GM12874 (cell line): ENCODE measurements at regions not wholly inside any gene's neighbourhood (a gene's known extent, or its start where the extent isn't known, plus 50 kb on each side); places are given as distances from the start of the nearest gene placed in this dataset.

ENCODE experiments used
- CTCF ChIP-seq: IDR thresholded peaks from 2 replicates; pipeline ENCODE4 v1.5.1; 2011; ENCODE audit warnings: low read depth, mild to moderate bottlenecking, control low read depth, low read length, moderate library complexity; ENCODE audit not compliant: insufficient read depth

DNA sequence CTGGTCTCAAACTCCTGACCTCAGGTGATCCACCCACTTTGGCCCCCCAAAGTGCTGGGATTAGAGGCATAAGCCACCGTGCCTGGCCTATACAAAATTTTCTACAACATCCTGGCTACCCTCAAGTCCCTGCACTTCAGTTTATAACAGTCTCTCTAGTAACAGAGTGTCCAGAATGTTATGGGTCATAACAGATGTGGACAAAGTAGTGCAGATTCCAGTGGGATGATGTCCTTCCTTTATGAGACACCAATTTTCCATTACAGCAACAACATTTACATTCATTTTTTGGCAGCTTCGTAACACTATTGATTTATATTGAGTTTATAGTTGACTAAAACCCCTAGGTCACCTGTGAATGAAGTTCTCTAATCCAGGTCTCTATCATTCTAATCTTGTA, 429.4 kb upstream of the PTBP2 start:
- TF ChIP-seq CTCF, result no peak

GRCh38 chr1:96296991-96297390, 424.6 kb upstream of the PTBP2 start:
- no peak for TF ChIP-seq CTCF

- TF ChIP-seq CTCF, result no peak
Measured at GRCh38 chr1:96306809-96307560, 414.6 kb upstream of the PTBP2 start.

DNA sequence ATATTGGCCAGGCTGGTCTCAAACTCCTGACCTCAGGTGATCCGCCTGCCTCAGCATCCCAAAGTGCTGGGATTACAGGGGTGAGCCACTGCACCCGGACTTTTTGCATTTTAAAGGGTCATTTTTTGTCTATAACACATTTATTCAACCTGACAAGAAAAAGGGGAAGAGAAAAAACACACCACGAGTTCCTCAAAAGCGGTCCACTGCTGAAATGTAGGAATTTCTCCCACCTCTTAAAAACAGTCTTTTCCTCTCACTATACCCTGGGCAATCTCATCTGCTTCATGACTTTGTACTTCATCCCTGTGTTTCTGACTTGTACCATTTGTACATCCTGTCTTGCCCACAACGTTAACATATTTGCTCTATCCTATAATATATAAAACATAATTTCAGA, 413.3 kb upstream of the PTBP2 start:
- TF ChIP-seq CTCF, result no peak

DNA sequence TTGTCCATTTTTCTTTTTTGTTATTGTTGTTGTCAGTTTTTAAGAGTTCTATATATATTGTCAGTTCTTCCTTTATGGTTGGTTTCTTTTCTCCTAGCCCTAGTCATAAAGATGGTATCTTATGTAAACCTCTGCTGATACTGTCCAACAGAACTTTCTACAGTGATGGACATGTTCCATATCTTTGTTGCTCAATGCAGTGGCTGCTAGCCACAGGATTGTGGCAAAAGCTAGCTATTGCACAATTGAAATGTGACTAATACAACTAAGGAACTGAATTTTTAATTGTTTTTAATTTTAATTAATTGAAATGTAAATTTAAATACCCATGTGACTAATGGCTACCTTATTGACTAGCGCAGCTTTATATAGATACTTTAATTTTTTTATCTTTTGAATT, 411.8 kb upstream of the PTBP2 start:
- no peak for TF ChIP-seq CTCF

DNA sequence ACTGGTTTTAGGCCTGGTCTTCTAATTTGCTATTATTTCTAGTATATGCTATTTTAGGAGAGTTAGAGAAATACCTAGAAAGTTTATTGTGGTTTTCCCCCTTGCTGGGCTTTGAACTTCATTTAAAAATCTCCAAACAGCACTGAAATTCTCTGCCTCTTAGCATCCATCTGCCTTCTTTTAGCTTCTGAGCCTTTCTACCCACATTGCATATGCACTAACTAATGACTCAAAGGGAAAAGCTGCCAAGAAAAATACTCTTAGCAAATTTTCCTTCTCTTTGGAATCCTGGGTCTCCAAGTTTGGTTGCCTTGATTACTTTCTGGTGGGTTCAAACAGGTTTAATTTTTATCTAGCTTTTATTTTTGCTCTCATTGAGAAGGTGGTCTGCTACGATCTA, 408.4 kb upstream of the PTBP2 start:
- TF ChIP-seq CTCF, result no peak

GRCh38 chr1:96329121-96329520, 392.5 kb upstream of the PTBP2 start:
- TF ChIP-seq CTCF, result no peak
